Ascending aorta (tissue), 2 donors: ENCODE measurements at regions not wholly inside any gene's neighbourhood (a gene's known extent, or its start where the extent isn't known, plus 50 kb on each side); places are given as distances from the start of the nearest gene placed in this dataset.

Source experiments
- DNase-seq, 2 donors: peaks; one replicate each; pipeline ENCODE4 v3.0.0-alpha.2; 2019; ENCODE audit warnings: low spot score in 2 of 2
- H3K27ac ChIP-seq, 2 donors: fragments of 200-600 bp; sonication (generic); one replicate each; pipeline ENCODE4 v1.5.1; 2016 to 2017; ENCODE audit warnings: mild to moderate bottlenecking in 1 of 2
- H3K27me3 ChIP-seq: fragments of 200-600 bp; sonication (generic); one replicate; pipeline ENCODE4 v1.5.1; 2017
- H3K36me3 ChIP-seq, 2 donors: fragments of 200-600 bp; sonication (generic); one replicate each; pipeline ENCODE4 v1.5.1; 2016
- H3K4me1 ChIP-seq, 2 donors: fragments of 200-600 bp; sonication (generic); one replicate each; pipeline ENCODE4 v1.5.1; 2016 to 2017; ENCODE audit warnings: mild to moderate bottlenecking in 1 of 2
- H3K4me3 ChIP-seq, 2 donors: fragments of 200-600 bp; sonication (generic); one replicate each; pipeline ENCODE4 v1.5.1; 2016 to 2017; ENCODE audit warnings: mild to moderate bottlenecking in 1 of 2
- H3K9me3 ChIP-seq, 2 donors: fragments of 200-600 bp; sonication (generic); one replicate each; pipeline ENCODE4 v1.5.1; 2016
- intact Hi-C: fragments of 100-400 bp; cut with DNase I; formaldehyde crosslinking; loops from one replicate; pipeline ENCODE4 v1.15.1; 2023
- TF ChIP-seq, protein P1 (sequence below), 3 experiments: fragments of 200-600 bp in 2 of 3; fragments of 450-650 bp in 1 of 3; sonication (generic) in 2 of 3; IDR thresholded peaks; one replicate each; pipeline ENCODE4 v1.5.1; 2016 to 2019; ENCODE audit warnings: antibody characterized with exemption in 3 of 3, mild to moderate bottlenecking in 1 of 3, moderate library complexity in 1 of 3

GRCh38 chr13:64985075-64985474 is 2245.1 kb downstream of the PCDH9 start:
- Histone ChIP-seq H3K27me3 (no peaks in the 10 kb centered on the region), H3K4me1 (no peaks in the 10 kb centered on the region), H3K4me3 (no peak overlapping the region), H3K36me3 (no peaks in the 10 kb centered on the region), H3K9me3 (peaks cover 0 to 5% of the 10 kb centered on the region in 2 donors), H3K27ac (no peak overlapping the region)
- no peak for DNase-seq
- TF ChIP-seq, protein P1, sequence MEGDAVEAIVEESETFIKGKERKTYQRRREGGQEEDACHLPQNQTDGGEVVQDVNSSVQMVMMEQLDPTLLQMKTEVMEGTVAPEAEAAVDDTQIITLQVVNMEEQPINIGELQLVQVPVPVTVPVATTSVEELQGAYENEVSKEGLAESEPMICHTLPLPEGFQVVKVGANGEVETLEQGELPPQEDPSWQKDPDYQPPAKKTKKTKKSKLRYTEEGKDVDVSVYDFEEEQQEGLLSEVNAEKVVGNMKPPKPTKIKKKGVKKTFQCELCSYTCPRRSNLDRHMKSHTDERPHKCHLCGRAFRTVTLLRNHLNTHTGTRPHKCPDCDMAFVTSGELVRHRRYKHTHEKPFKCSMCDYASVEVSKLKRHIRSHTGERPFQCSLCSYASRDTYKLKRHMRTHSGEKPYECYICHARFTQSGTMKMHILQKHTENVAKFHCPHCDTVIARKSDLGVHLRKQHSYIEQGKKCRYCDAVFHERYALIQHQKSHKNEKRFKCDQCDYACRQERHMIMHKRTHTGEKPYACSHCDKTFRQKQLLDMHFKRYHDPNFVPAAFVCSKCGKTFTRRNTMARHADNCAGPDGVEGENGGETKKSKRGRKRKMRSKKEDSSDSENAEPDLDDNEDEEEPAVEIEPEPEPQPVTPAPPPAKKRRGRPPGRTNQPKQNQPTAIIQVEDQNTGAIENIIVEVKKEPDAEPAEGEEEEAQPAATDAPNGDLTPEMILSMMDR (IDR thresholded peaks at IDR 0.05) = no peak
- intact Hi-C loops = no loop called here

GRCh38 chr13:64962404-64962803 is 2267.7 kb downstream of the PCDH9 start:
- no peak for DNase-seq
- intact Hi-C loops = no loop called here
- Histone ChIP-seq H3K4me1 (no peaks in the 10 kb centered on the region), H3K36me3 (no peaks in the 10 kb centered on the region), H3K4me3 (no peak overlapping the region), H3K9me3 (no peaks in the 10 kb centered on the region), H3K27me3 (no peaks in the 10 kb centered on the region), H3K27ac (no peak overlapping the region)
- TF ChIP-seq, protein P1 (IDR thresholded peaks at IDR 0.05) = no peak

DNA sequence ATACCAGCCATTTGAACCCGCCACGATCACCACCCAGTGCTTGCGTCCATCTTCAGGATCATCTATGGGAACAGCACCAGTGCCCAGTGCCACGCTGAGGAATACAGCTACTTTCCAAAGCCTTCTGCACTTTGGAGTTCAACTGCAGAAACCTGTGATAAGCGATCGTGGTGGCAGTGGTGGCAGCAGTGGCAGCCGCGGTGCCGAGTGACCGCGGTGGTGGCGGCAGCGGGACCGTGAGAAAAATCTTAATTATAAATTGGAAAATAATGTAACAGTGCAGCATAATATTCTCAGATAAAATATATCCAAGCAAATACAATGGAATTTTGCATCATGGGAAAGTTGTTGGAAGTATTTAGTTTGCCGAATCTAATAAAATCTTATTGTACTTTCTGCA is 2270.9 kb downstream of the PCDH9 start:
- H3K36me3 ChIP-seq = no peaks in the 10 kb centered on the region
- no peak overlapping the region for H3K4me3 ChIP-seq
- TF ChIP-seq, protein P1 (IDR thresholded peaks at IDR 0.05) = no peak
- DNase-seq = no peak
- intact Hi-C loops = no loop called here
- no peak overlapping the region for H3K27ac ChIP-seq
- no peaks in the 10 kb centered on the region for H3K9me3 ChIP-seq
- no peaks in the 10 kb centered on the region for H3K4me1 ChIP-seq
- H3K27me3 ChIP-seq = no peaks in the 10 kb centered on the region

GRCh38 chr13:64958106-64958505 is 2272.0 kb downstream of the PCDH9 start:
- Histone ChIP-seq H3K27ac (no peak overlapping the region), H3K27me3 (no peaks in the 10 kb centered on the region), H3K9me3 (no peaks in the 10 kb centered on the region), H3K4me1 (no peaks in the 10 kb centered on the region), H3K4me3 (no peak overlapping the region), H3K36me3 (no peaks in the 10 kb centered on the region)
- TF ChIP-seq, protein P1 (IDR thresholded peaks at IDR 0.05) = no peak
- intact Hi-C loops = no loop called here
- DNase-seq = no peak

DNA sequence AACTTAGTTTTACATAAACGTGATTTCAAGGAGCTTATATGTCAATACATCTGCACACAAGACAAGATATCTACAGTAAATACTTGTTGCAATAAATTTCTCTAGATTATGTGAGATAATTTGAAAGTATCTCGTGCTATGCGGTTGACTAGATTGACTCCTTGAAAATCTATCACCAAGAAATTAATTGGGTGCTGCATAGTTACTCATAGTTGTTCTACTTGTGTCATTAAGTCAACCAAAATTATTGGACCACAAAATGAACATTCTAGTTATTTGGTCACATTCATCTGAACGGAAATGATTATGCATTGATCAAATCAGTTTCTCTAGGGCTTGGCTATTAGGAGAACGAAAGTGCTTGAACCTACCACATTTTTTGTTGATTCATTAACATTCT is 2291.5 kb downstream of the PCDH9 start:
- Histone ChIP-seq H3K36me3 (no peaks in the 10 kb centered on the region), H3K9me3 (no peaks in the 10 kb centered on the region), H3K27ac (no peak overlapping the region), H3K4me1 (no peaks in the 10 kb centered on the region), H3K4me3 (no peak overlapping the region), H3K27me3 (no peaks in the 10 kb centered on the region)
- intact Hi-C loops = no loop called here
- DNase-seq = no peak
- TF ChIP-seq, protein P1 (IDR thresholded peaks at IDR 0.05) = no peak

- Histone ChIP-seq H3K9me3 (no peaks in the 10 kb centered on the region), H3K27me3 (no peaks in the 10 kb centered on the region), H3K4me1 (no peaks in the 10 kb centered on the region), H3K4me3 (no peak overlapping the region), H3K27ac (no peak overlapping the region), H3K36me3 (no peaks in the 10 kb centered on the region)
- intact Hi-C loops = no loop called here
- no peak for DNase-seq
- TF ChIP-seq, protein P1 (IDR thresholded peaks at IDR 0.05) = no peak
These were observed 2292.8 kb downstream of the PCDH9 start for GRCh38 chr13:64937302-64937701.
